LoVo (cell line): ENCODE measurements at regions not wholly inside any gene's neighbourhood (a gene's known extent, or its start where the extent isn't known, plus 50 kb on each side); places are given as distances from the start of the nearest gene placed in this dataset.
"Not testable (repeated sequence)": the region's sequence is repeated elsewhere in the genome, so short reads cannot be mapped to it uniquely, and the experiment has no call there.

Experiments used
- DNase-seq: peaks from one replicate; pipeline ENCODE4 v3.0.0-alpha.2; 2016; ENCODE audit warnings: low spot score

- not testable (repeated sequence) for DNase-seq
Measured at GRCh38 chr3:195634426-195635261, 50.9 kb upstream of the APOD start.
